GM23338 (cell line): ENCODE measurements at regions not wholly inside any gene's neighbourhood (a gene's known extent, or its start where the extent isn't known, plus 50 kb on each side); places are given as distances from the start of the nearest gene placed in this dataset.

Source experiments
- ATAC-seq: fragments of 200-7000 bp; cut with Tn5 transposase; 3 replicates; pipeline ENCODE4 v1.9.1; 2020
- DNase-seq: peaks from one replicate; pipeline ENCODE4 v3.0.0-alpha.2; 2015; ENCODE audit warnings: low spot score
- H2AFZ ChIP-seq: fragments of 200-600 bp; sonication (generic); 2 replicates; pipeline ENCODE4 v1.8.0; 2016; ENCODE audit warnings: antibody characterized with exemption, mild to moderate bottlenecking, moderate library complexity
- H3F3A ChIP-seq: fragments of 200-600 bp; sonication (generic); replicated peaks from 2 replicates; pipeline ENCODE4 v1.8.0; 2017; ENCODE audit warnings: antibody characterized with exemption, mixed run types, low read depth
- H3K27ac ChIP-seq: fragments of 200-600 bp; sonication (generic); 2 replicates; pipeline ENCODE4 v1.6.1; 2016; ENCODE audit warnings: low read depth
- H3K27me3 ChIP-seq: fragments of 200-600 bp; sonication (generic); 2 replicates; pipeline ENCODE4 v1.8.0; 2016; ENCODE audit warnings: mild to moderate bottlenecking, mixed run types, moderate library complexity; ENCODE audit not compliant: insufficient read depth
- H3K36me3 ChIP-seq: fragments of 200-600 bp; sonication (generic); 2 replicates; pipeline ENCODE4 v1.8.0; 2016; ENCODE audit warnings: mild to moderate bottlenecking; ENCODE audit not compliant: insufficient read depth
- H3K4me1 ChIP-seq: fragments of 200-600 bp; sonication (generic); 2 replicates; pipeline ENCODE4 v1.8.0; 2016; ENCODE audit warnings: mild to moderate bottlenecking, moderate library complexity; ENCODE audit not compliant: insufficient read depth
- H3K4me2 ChIP-seq: fragments of 200-600 bp; sonication (generic); 2 replicates; pipeline ENCODE4 v1.7.1; 2017; ENCODE audit warnings: mixed run types
- H3K4me3 ChIP-seq: fragments of 200-600 bp; sonication (generic); 2 replicates; pipeline ENCODE4 v1.6.1; 2016; ENCODE audit warnings: mixed run types
- H3K79me2 ChIP-seq: fragments of 200-600 bp; sonication (generic); replicated peaks from 2 replicates; pipeline ENCODE4 v1.8.0; 2017; ENCODE audit warnings: mild to moderate bottlenecking; ENCODE audit not compliant: insufficient read depth
- H3K9me2 ChIP-seq: fragments of 200-600 bp; sonication (generic); 2 replicates; pipeline ENCODE4 v1.8.0; 2017; ENCODE audit not compliant: insufficient read depth
- H4K20me1 ChIP-seq: fragments of 200-600 bp; sonication (generic); replicated peaks from 2 replicates; pipeline ENCODE4 v1.8.0; 2017; ENCODE audit warnings: mild to moderate bottlenecking; ENCODE audit not compliant: insufficient read depth
- H3K27ac Mint-ChIP-seq: 2 replicates; pipeline ENCODE4 v1.8.0; 2020; ENCODE audit warnings: inconsistent platforms, mild to moderate bottlenecking, moderate library complexity, mixed read lengths
- H3K27me3 Mint-ChIP-seq: 3 replicates; pipeline ENCODE4 v1.8.0; 2022; ENCODE audit warnings: low read depth, mild to moderate bottlenecking, moderate library complexity, mixed read lengths, inconsistent platforms; ENCODE audit not compliant: insufficient read depth, poor library complexity
- H3K36me3 Mint-ChIP-seq: 3 replicates; pipeline ENCODE4 v1.8.0; 2021; ENCODE audit warnings: low read depth, mild to moderate bottlenecking, inconsistent platforms, moderate library complexity, mixed read lengths
- H3K4me1 Mint-ChIP-seq: 3 replicates; pipeline ENCODE4 v1.8.0; 2020; ENCODE audit warnings: mild to moderate bottlenecking, inconsistent platforms, mixed read lengths
- H3K4me3 Mint-ChIP-seq: 3 replicates; pipeline ENCODE4 v1.8.0; 2021; ENCODE audit warnings: moderate library complexity, mild to moderate bottlenecking, inconsistent platforms, mixed read lengths
- H3K9me3 Mint-ChIP-seq: 3 replicates; pipeline ENCODE4 v1.8.0; 2020; ENCODE audit warnings: moderate library complexity, mild to moderate bottlenecking, inconsistent platforms, mixed read lengths
- CREB1 ChIP-seq: fragments of 250-450 bp; sonication (Bioruptor Pico); IDR thresholded peaks from 2 replicates; pipeline ENCODE4 v1.5.0; 2020; ENCODE audit warnings: low read depth, mild to moderate bottlenecking, moderate library complexity
- EZH2 ChIP-seq: fragments of 200-600 bp; sonication (generic); IDR thresholded peaks from one replicate; pipeline ENCODE4 v1.8.0; 2017; ENCODE audit warnings: antibody characterized with exemption, mild to moderate bottlenecking, low read depth; ENCODE audit not compliant: unreplicated experiment
- EZH2phosphoT487 ChIP-seq: fragments of 200-600 bp; sonication (generic); IDR thresholded peaks from one replicate; pipeline ENCODE4 v1.8.1; 2018; ENCODE audit warnings: antibody characterized with exemption; ENCODE audit not compliant: unreplicated experiment
- POLR2AphosphoS5 ChIP-seq: IDR thresholded peaks from 2 replicates; pipeline ENCODE4 v1.6.1; 2016; ENCODE audit warnings: antibody characterized with exemption, low read depth
- STAT1 ChIP-seq: IDR thresholded peaks from one replicate; pipeline ENCODE4 v1.6.1; 2016; ENCODE audit warnings: antibody characterized with exemption; ENCODE audit not compliant: unreplicated experiment
- ZNF114 ChIP-seq: fragments of 250-450 bp; sonication (Bioruptor Pico); IDR thresholded peaks from 2 replicates; pipeline ENCODE4 v1.5.0; 2020; ENCODE audit warnings: mild to moderate bottlenecking, moderate library complexity
- ZNF331 ChIP-seq: fragments of 250-450 bp; sonication (Bioruptor Pico); IDR thresholded peaks from 2 replicates; pipeline ENCODE4 v1.5.0; 2020; ENCODE audit warnings: low read depth, mild to moderate bottlenecking, moderate library complexity
- TF ChIP-seq, protein P1 (sequence below): IDR thresholded peaks from one replicate; pipeline ENCODE4 v1.6.1; 2018; ENCODE audit warnings: antibody characterized with exemption; ENCODE audit not compliant: unreplicated experiment
- TF ChIP-seq, protein P2 (sequence below): fragments of 250-450 bp; sonication (Bioruptor Pico); IDR thresholded peaks from 2 replicates; pipeline ENCODE4 v1.5.0; 2020; ENCODE audit warnings: mild to moderate bottlenecking, moderate library complexity
- TF ChIP-seq, protein P3 (sequence below): IDR thresholded peaks from 2 replicates; pipeline ENCODE4 v1.6.1; 2016; ENCODE audit warnings: antibody characterized with exemption
- TF ChIP-seq, protein P4 (sequence below), 2 experiments: fragments of 200-600 bp in 1 of 2; sonication (generic) in 1 of 2; conservative IDR thresholded peaks; 2 replicates each; pipeline versions ENCODE4 v1.5.1 to v1.6.1; 2016 to 2017; ENCODE audit warnings: antibody characterized with exemption in 2 of 2, low read depth in 2 of 2, mild to moderate bottlenecking in 2 of 2, moderate library complexity in 1 of 2

DNA sequence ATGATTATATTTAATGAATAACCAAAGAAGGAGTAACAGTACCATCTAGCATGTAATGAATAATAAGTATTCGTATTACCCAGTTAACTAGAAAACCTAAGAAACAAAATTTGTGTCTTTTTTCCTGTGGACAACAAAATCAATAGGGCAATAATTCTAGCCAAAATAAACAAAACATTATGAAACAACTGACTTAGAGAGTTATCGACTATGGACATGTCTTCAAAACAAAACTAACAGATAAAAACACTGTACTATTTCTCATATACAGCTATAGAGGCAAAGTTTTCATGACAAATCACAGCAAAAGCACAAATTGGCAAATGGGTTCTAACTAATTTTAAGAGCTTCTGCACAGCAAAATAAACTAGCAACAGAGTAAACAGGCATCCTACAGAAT, 224.1 kb downstream of the ALX1 start (continued):
- TF ChIP-seq, protein P1, sequence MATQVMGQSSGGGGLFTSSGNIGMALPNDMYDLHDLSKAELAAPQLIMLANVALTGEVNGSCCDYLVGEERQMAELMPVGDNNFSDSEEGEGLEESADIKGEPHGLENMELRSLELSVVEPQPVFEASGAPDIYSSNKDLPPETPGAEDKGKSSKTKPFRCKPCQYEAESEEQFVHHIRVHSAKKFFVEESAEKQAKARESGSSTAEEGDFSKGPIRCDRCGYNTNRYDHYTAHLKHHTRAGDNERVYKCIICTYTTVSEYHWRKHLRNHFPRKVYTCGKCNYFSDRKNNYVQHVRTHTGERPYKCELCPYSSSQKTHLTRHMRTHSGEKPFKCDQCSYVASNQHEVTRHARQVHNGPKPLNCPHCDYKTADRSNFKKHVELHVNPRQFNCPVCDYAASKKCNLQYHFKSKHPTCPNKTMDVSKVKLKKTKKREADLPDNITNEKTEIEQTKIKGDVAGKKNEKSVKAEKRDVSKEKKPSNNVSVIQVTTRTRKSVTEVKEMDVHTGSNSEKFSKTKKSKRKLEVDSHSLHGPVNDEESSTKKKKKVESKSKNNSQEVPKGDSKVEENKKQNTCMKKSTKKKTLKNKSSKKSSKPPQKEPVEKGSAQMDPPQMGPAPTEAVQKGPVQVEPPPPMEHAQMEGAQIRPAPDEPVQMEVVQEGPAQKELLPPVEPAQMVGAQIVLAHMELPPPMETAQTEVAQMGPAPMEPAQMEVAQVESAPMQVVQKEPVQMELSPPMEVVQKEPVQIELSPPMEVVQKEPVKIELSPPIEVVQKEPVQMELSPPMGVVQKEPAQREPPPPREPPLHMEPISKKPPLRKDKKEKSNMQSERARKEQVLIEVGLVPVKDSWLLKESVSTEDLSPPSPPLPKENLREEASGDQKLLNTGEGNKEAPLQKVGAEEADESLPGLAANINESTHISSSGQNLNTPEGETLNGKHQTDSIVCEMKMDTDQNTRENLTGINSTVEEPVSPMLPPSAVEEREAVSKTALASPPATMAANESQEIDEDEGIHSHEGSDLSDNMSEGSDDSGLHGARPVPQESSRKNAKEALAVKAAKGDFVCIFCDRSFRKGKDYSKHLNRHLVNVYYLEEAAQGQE: no peak

DNA sequence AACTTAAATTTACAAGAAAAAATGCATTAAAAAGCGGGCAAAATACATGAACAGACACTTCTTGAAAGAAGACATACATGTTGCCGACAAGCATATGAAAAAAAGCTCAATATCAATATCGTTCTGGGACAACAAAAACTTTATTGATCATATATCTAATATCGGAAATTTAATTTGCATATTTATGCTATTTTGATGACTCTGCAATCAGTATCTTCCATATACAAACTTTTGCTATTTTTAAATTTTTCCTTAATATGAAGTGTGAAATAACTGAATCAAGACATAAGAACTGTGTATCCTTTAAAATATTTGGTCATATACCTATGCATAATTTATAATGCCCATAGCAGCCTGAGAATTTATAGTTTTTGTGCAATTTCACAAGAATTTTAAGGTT, 224.6 kb downstream of the ALX1 start:
- no peaks in the 10 kb centered on the region for H3K27me3 Mint-ChIP-seq
- no peaks in the 10 kb centered on the region for H3K4me1 ChIP-seq
- no peak overlapping the region for H3K27ac ChIP-seq
- no peaks in the 10 kb centered on the region for H3K36me3 ChIP-seq
- peaks cover 4% of the 10 kb centered on the region; the same call in 1 of the 2 replicates for H3K9me2 ChIP-seq
- no peaks in the 10 kb centered on the region for H3K4me1 Mint-ChIP-seq
- no peak overlapping the region for H3K27ac Mint-ChIP-seq
- ATAC-seq (no peak), DNase-seq (no peak)
- H3F3A ChIP-seq: no peaks in the 10 kb centered on the region
- no peaks in the 10 kb centered on the region for H3K36me3 Mint-ChIP-seq
- H3K4me3 ChIP-seq: no peak overlapping the region
- H3K27me3 ChIP-seq: no peaks in the 10 kb centered on the region
- no peak overlapping the region for H3K4me3 Mint-ChIP-seq
- no peaks in the 10 kb centered on the region for H4K20me1 ChIP-seq
- H3K4me2 ChIP-seq: no peak overlapping the region
- peaks cover 3% of the 10 kb centered on the region; the same call in 2 of the 3 replicates for H3K9me3 Mint-ChIP-seq
- no peaks in the 10 kb centered on the region for H3K79me2 ChIP-seq
- H2AFZ ChIP-seq: no peak overlapping the region
- TF ChIP-seq ZNF331 (no peak), POLR2AphosphoS5 (no peak), ZNF114 (CRISPR knock-in tag) (no peak), CREB1 (CRISPR knock-in tag) (no peak), EZH2phosphoT487 (no peak), STAT1 (no peak), EZH2 (no peak)
- TF ChIP-seq, protein P2, sequence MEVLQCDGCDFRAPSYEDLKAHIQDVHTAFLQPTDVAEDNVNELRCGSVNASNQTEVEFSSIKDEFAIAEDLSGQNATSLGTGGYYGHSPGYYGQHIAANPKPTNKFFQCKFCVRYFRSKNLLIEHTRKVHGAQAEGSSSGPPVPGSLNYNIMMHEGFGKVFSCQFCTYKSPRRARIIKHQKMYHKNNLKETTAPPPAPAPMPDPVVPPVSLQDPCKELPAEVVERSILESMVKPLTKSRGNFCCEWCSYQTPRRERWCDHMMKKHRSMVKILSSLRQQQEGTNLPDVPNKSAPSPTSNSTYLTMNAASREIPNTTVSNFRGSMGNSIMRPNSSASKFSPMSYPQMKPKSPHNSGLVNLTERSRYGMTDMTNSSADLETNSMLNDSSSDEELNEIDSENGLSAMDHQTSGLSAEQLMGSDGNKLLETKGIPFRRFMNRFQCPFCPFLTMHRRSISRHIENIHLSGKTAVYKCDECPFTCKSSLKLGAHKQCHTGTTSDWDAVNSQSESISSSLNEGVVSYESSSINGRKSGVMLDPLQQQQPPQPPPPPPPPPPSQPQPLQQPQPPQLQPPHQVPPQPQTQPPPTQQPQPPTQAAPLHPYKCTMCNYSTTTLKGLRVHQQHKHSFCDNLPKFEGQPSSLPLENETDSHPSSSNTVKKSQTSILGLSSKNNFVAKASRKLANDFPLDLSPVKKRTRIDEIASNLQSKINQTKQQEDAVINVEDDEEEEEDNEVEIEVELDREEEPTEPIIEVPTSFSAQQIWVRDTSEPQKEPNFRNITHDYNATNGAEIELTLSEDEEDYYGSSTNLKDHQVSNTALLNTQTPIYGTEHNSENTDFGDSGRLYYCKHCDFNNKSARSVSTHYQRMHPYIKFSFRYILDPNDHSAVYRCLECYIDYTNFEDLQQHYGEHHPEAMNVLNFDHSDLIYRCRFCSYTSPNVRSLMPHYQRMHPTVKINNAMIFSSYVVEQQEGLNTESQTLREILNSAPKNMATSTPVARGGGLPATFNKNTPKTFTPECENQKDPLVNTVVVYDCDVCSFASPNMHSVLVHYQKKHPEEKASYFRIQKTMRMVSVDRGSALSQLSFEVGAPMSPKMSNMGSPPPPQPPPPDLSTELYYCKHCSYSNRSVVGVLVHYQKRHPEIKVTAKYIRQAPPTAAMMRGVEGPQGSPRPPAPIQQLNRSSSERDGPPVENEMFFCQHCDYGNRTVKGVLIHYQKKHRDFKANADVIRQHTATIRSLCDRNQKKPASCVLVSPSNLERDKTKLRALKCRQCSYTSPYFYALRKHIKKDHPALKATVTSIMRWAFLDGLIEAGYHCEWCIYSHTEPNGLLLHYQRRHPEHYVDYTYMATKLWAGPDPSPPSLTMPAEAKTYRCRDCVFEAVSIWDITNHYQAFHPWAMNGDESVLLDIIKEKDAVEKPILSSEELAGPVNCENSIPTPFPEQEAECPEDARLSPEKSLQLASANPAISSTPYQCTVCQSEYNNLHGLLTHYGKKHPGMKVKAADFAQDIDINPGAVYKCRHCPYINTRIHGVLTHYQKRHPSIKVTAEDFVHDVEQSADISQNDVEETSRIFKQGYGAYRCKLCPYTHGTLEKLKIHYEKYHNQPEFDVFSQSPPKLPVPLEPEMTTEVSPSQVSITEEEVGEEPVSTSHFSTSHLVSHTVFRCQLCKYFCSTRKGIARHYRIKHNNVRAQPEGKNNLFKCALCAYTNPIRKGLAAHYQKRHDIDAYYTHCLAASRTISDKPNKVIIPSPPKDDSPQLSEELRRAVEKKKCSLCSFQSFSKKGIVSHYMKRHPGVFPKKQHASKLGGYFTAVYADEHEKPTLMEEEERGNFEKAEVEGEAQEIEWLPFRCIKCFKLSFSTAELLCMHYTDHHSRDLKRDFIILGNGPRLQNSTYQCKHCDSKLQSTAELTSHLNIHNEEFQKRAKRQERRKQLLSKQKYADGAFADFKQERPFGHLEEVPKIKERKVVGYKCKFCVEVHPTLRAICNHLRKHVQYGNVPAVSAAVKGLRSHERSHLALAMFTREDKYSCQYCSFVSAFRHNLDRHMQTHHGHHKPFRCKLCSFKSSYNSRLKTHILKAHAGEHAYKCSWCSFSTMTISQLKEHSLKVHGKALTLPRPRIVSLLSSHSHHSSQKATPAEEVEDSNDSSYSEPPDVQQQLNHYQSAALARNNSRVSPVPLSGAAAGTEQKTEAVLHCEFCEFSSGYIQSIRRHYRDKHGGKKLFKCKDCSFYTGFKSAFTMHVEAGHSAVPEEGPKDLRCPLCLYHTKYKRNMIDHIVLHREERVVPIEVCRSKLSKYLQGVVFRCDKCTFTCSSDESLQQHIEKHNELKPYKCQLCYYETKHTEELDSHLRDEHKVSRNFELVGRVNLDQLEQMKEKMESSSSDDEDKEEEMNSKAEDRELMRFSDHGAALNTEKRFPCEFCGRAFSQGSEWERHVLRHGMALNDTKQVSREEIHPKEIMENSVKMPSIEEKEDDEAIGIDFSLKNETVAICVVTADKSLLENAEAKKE (CRISPR knock-in tag): no peak
- TF ChIP-seq, protein P3, sequence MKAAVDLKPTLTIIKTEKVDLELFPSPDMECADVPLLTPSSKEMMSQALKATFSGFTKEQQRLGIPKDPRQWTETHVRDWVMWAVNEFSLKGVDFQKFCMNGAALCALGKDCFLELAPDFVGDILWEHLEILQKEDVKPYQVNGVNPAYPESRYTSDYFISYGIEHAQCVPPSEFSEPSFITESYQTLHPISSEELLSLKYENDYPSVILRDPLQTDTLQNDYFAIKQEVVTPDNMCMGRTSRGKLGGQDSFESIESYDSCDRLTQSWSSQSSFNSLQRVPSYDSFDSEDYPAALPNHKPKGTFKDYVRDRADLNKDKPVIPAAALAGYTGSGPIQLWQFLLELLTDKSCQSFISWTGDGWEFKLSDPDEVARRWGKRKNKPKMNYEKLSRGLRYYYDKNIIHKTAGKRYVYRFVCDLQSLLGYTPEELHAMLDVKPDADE: no peak
- TF ChIP-seq, protein P4, sequence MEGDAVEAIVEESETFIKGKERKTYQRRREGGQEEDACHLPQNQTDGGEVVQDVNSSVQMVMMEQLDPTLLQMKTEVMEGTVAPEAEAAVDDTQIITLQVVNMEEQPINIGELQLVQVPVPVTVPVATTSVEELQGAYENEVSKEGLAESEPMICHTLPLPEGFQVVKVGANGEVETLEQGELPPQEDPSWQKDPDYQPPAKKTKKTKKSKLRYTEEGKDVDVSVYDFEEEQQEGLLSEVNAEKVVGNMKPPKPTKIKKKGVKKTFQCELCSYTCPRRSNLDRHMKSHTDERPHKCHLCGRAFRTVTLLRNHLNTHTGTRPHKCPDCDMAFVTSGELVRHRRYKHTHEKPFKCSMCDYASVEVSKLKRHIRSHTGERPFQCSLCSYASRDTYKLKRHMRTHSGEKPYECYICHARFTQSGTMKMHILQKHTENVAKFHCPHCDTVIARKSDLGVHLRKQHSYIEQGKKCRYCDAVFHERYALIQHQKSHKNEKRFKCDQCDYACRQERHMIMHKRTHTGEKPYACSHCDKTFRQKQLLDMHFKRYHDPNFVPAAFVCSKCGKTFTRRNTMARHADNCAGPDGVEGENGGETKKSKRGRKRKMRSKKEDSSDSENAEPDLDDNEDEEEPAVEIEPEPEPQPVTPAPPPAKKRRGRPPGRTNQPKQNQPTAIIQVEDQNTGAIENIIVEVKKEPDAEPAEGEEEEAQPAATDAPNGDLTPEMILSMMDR (conservative IDR thresholded peaks at IDR 0.05; ENCODE audit: low read depth in 2 of 2): no peak
